GM18873 (cell line): ENCODE measurements at regions not wholly inside any gene's neighbourhood (a gene's known extent, or its start where the extent isn't known, plus 50 kb on each side); places are given as distances from the start of the nearest gene placed in this dataset.

Source experiments
- ATAC-seq: cut with Tn5 transposase; IDR thresholded peaks from one replicate; pipeline ENCODE4 v1.9.1; 2021; ENCODE audit warnings: mild to moderate bottlenecking, moderate library complexity, moderate number of reproducible peaks; ENCODE audit not compliant: unreplicated experiment, low FRiP score

DNA sequence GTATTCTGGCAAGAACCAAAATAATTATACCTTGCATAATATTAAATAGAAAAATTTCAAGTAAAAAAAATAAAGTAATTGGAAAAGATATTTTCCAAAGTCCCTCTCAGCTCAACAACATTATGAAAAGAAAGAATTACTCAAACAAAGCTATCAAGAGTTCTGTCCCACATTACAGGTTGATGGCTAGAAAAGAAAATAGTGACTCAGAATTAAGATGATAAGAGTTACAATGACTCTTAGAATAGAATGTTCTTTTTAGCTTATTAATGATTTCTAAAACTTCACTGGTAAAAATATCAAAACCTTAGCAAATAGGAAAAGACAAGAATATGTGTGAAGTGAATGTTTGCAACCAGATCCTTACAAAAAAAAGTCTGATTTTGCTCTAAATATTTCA lies 312.5 kb upstream of the PDGFD start:
- no peak for ATAC-seq

DNA sequence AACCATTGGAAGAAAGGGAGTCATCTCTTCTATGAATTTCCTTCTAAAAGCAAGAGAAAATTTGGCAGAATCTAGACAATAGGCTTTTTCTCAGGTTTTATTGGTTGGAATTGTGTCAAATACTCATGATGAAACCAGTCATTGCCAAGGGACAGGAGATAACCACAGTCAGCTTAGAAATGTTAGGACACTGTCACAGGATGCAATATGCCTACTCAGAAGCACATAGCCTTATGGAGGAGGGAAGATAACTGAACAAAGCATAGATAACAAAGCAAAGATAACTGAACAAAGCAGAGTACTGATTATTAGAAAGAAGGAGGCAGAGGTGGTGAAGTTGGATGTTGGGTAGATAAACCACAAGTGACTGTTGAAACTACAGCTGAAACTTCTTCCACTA lies 303.5 kb upstream of the PDGFD start:
- no peak for ATAC-seq

DNA sequence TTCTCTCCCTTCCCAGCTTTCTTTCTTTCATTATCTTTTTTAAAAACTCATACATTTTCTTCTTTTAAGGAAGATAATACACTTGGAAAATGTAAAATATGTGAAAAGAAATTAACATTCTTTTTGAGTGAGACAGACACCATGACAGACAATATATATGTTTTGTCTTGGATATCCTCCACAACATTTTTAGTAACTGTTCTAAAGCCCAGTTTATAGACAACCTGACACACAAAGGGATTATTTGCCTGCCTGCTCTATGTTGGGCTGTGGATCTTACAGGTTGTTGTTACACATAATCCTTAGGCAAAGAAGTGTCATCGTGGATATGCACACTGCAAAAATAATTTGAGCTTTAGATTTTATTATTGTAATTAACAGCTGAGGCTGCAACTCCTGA lies 301.4 kb upstream of the PDGFD start:
- ATAC-seq, result no peak

DNA sequence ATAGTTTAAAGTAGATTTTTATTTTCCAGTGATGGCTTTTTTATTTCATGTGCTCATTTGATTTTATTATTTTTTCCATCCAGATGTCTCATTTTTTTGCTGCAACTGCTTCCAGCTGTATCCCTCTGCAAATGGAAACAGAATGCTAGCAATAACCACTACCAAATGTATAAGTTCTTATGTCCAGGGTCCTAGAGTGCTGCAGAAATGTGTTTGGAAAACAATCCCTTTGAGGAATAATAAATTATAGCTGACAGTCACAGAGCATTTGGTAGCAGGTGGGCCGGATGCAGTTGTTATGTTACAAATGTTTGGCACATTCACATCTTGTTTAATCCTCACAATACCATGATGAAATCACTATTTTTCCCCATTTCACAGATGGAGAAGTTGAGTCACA lies 300.7 kb upstream of the PDGFD start:
- ATAC-seq, result no peak

DNA sequence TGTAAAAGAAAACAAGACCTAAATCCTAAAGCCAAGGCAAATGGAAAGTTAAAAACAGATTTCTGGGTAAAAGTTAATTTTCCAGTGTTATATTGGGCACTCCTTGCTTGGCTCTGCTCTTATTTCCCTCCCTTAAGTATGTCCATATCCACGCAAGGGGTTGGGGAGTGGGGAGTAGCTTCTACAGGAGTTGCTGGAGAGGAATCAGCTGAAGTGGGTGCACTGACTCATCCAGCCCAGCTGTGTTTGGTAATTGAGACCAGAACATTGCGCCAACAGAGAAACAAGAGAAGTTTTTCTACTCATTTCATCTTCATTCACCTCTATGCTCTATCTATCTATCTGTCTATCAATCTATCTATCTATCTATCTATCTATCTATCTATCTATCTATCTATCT lies 298.4 kb upstream of the PDGFD start:
- ATAC-seq, result no peak

DNA sequence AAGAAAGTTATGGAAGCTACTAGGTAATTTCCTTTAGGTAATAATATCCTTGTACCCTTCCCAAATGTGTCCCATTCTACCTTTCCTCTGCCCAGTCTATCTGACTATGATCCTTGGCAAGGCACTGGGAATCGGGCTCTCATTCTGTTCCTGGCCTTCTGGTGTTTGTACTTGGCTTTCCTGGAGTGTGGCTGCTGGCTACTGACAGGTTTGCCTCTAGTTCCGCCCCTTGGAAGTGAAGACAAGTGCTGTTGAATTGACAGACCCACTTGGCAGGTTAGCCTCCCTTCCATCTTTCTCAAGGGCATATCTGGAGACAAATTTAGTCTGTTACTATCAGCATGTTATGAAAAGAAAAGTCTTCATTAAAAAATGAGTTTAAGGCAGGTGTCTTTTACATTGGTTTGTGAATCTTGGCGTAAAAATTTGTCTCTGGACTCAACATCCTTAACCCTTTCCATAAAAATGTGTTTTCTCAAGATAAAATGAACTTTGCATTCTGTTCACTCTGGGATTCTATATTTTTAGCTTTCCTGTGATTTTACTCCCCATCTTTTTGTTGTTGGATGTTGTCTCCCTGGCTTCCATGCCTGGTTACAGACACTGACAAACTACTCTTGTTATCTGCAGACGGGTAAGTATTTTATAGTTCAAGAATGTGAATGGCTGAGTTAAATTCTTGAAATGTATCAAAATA lies 287.4 kb upstream of the PDGFD start:
- no peak for ATAC-seq

DNA sequence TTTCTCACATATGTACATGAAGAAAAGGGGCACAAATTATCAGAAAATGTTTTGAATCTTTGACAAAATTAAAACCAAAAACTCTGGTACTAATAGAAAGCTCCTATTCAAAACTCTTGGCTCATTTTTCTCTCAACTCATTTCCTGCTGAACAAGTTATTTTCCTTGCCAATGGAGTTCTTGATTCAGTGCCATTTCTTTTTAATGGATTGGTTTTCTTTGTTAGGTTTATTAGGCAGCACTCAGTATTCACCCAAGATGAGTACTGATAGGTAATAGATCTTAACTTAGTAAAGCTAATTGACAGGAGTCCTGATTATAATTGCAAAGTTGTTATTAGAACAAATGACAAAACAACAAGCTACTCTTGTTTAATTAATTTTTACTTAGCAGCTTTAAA lies 279.4 kb upstream of the PDGFD start:
- no peak for ATAC-seq

DNA sequence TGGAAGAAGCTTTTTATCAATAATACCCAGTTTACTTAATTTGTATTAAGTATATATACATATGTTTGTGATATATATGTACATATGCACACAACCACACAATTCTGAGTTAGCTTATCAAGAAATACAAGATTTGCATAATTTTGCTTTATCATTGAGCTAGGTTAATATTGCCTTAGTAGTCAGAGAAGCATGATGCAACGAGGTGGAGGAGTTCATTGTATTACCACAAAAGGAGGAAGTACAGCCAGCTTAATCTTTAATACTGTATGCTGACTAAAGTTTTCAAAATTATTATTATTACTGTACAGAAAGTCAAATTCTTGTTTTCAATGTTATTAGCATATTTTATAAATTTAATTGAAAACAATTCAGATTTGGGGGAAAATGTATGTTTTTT lies 278.4 kb upstream of the PDGFD start:
- ATAC-seq, result no peak

DNA sequence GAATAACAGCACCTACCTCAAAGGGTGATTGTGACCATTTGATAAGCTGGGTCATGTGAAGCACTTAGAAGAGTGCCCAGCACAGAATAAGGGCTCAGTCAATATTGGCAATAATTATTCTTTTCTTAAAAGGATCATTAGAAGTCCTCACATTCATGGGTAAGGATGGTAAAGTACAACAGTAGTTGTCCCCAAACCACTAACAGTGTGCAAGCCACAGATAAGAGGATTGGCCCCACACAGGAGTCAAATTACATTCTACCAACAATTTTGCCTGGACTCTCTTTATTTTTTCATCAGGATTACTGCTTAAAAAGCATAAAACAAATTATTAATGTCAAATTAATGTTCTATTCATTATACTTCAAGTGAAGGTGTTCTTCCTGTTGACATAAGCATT lies 271.5 kb upstream of the PDGFD start:
- ATAC-seq, result no peak

DNA sequence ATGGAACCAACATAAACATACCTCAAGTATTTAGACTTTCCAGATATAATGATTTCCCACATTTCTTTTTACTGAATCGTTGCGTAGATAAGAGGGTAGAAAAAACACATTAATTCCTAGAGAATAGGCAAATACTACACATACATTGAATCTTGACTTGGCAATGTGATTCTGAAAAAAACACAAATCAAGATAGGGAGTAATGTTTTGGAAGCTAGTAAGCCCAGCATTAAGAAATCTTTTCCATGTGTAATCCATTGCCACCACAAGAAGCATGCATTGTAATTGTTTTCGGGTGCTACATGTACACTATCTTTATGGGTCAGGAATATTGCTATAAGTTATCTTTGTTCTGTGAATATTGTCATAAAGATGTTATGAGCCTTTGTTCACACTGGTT lies 269.8 kb upstream of the PDGFD start:
- ATAC-seq, result no peak

DNA sequence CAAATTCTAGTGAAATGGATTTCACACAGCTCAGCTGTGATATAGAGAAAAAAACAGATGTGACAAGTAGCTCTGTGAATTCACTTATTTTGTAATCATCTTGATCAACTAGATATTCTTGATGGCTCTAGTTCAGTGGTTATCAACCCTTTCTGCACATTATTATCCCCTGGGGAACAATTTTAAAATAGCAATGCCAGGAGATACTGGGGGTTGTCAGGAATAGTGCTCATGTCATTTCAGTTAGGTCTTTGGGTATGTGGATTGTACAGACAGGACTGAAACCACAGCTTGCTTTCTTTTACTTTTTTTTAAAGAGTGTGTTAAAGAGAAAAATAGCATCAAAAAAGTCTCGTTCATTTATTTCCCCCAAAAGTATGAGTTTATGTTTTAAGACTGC lies 269.0 kb upstream of the PDGFD start:
- no peak for ATAC-seq

DNA sequence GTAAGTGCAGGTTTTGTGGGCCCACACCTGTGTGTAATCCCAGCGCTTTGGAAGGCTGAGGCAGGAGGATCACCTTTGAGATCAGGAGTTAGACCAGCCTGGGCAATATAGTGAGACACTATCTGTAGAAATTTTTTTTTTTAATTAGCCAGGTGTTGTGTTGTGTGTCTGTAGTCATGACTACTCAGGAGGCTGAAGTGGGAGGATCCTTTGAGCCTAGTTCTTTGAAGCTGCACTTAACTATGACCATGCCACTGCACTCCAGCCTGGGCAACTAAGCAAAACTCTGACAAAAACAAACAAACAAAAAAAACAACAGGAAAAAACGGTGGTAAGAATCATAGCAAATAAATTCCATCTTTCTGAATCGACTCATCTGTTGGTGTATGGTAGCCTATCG lies 268.6 kb upstream of the PDGFD start:
- ATAC-seq, result no peak

DNA sequence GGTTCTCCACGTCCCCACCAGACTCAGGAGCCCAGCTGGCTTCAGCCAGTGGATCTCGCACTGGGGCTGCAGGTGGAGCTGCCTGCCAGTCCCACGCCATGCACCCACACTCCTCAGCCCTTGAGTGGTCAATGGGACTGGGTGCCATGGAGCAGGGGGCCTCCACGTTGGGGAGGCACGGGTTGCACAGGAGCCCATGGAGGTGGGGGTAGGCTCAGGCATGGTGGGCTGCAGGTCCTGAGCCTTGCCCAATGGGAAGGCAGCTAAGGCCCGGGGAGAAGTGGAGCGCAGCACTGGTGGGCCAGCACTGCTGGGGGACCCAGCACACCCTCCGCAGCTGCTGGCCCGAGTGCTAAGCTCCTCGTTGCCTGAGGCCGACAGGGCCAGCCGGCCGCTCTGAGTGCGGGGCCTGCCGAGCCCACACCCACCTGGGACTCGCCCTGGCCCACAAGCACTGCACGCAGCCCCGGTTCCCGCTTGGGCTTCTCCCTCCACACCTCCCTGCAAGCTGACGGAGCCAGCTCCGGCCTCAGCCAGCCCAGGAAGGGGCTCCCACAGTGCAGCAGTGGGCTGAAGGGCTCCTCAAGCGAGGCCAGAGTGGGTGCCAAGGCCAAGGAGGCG lies 258.5 kb upstream of the PDGFD start:
- no peak for ATAC-seq

DNA sequence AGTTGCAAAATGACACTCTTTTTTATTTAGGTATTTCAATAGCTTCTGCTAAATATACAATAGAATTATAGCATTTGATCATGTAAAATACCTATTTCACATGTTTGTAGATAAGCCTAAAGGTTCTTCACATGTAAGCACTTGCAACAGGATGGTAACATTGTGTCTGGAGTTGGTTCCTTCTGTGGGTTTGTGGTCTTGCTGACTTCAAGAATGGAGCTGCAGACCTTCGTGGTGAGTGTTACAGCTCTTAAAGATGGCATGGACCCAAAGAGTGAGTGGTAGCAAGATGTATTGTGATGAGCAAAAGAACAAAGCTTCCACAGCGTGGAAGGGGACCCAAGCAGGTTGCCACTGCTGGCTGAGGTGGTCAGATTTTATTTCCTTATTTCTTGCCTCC lies 246.4 kb upstream of the PDGFD start:
- no peak for ATAC-seq

DNA sequence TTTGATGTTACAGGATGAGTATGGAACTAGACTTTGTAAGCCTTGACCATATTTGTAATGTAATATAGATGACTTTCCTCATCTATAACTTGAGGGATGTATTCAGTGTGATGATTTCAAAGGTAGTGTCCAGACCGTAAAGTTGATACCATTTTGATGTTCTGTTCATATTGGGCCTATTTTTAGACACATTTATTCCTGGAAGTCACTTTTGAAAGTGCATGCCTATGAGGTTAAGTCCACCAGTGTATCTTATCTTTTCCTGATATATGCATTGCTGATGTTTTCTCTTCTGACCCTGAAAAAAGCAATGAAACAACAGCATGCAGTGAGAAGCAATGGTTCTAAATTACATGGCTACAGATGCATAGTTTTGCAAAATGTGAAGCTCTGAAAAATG lies 244.7 kb upstream of the PDGFD start:
- no peak for ATAC-seq

DNA sequence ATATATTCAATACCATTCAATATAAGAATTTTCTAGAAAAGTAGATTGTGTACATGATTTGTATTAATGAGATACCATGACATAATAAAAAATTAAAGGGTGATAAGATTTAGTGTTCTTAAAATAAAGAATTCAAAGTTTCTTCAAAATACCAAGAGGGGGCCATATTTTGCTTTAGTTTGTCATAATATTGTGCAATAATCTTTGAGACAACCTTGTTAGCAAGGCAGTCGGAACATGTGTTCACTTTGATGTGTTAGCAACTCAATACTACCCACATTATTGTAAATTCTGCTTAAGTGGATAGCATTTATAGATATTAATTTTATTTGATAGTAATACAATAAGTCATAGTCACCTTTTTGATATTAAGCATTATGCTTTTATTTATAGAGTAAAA lies 241.3 kb upstream of the PDGFD start:
- ATAC-seq, result no peak

DNA sequence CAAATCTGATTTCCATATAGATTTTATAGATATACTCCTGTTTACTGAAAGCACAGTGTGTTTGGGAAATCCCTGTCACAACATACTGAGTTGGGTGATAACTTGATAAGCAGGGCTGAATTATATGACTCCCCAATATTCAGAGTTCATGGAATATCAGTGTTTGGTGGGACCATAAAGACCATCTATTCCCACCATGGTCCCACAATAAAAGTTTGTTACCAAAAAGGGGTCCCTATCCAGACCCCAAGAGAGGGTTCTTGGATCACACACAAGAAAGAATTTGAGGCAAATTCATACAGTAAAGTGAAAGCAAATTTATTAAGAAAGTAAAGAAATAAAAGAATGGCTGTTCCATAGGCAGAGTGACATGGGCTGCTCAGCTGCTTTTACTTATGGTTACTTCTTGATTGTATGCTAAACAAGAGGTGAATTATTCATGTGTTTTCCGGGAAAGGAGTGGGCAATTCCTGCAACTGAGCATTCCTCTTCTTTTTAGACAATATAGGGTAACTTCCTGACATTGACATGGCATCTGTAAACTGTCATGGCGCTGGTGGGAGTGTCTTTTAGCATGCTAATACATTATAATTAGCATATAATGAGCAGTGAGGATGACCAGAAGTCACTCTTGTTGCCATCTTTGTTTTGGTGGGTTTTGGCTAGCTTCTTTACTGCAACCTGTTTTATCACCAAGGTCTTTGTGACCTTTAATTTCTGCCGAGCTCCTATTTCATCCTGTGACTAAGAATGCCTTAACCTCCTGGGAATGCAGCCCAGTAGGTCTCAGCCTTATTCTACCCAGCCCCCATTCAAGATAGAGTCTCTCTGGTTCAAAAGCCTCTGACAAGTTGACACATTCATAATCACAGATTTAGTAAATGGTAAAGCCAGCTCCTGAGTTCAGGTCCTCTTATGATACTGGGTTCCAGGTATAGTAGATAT lies 240.6 kb upstream of the PDGFD start:
- ATAC-seq, result no peak

DNA sequence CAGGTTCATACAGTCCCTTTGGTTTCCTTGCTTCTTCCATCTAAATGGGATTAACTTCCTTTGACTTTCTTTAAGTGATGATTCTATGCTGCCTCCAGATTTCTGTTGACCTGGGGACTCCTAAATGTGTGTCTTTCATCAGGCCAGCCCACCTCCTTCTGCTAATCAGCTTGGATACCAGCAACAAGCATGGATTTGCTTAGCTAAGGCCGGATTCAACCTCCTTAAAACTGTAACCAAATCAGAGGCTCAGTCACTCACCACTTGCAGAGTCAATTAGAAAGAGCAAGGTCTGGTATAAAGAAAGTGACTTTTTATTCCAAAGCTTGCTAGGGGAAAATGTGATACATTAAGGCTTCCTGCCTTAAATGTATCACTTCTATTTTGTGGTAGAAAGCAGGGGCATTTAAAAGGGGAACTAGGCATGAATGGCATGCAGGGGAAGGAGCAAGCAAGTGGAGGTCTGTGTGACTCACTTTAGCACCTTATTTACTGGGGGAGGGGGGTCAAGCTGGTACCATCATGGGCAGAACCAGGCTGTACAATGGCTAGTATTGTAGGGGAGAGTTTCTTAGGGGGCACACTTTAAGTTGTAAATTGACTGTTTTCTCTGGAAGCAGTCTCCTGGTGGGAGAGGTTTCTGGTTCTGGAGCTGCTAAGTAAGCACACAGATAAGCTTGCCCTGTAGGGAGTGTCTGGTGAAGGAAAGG lies 239.0 kb upstream of the PDGFD start:
- no peak for ATAC-seq

DNA sequence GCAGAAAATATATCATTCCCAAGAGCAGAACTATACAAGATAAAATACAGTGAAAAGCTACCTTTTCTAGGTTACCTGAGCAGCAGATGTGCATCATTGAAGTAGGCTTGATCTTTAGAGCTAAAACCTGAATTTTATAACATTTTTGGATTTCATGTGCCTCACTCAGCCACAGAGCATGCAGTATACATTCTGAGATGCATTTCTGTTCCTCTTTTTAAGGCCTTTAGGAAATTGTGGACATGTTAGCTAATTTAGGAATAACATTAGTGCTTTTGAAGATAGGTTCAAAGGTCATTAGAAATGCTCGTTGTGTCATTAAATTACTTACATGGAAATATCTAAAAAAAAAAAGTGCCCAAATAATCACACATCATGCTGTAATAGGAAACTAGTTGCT lies 230.6 kb upstream of the PDGFD start:
- ATAC-seq, result no peak

DNA sequence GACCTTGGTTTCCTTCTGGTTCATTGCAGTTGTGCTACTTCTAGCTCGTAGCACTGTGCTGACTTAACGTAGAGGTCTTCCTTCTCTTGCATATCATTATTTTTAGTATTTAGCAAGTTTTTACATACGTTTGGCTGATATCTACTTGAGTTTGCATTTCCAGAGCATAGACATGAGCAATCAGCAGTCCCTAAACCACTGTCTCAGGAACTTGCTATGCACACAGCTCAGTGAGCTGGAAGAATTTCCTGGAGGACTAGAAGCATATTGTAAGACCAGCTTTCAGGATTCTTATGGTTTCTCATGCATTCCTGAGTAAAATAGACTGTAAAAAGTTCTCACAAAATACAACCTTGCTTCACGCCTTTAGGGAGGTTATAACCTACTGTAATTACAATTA lies 226.7 kb upstream of the PDGFD start:
- no peak for ATAC-seq

DNA sequence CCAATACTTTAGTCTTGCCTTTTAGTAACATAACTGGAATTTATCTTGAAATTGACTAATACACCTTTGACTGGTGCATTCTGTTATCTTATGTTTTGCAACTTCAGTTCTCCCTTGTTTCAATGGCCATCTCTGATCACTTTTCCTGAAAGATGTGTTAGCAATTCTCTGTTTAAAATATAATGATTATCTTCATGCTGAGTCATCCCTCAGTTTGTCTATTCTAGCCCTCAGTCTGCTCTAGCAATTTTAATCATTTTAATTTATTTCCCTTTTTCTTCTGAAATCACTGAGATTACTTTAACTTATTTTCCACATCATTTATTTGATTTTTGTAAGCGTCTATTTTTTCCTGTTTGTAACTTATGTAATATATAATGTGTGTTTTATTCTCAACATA lies 221.9 kb upstream of the PDGFD start:
- no peak for ATAC-seq
